Mucosa of rectum (tissue), 2 donors: ENCODE measurements at regions not wholly inside any gene's neighbourhood (a gene's known extent, or its start where the extent isn't known, plus 50 kb on each side); places are given as distances from the start of the nearest gene placed in this dataset.

Experiments
- H3K27ac ChIP-seq, 2 donors: one replicate each; pipeline ENCODE4 v1.7.0; 2013; ENCODE audit warnings: inconsistent platforms in 2 of 2, low read depth in 2 of 2, low read length in 2 of 2
- H3K27me3 ChIP-seq, 2 donors: one replicate each; pipeline ENCODE4 v1.7.0; 2013; ENCODE audit warnings: low read length in 2 of 2; ENCODE audit not compliant: control insufficient read depth in 2 of 2, insufficient read depth in 2 of 2
- H3K36me3 ChIP-seq, 2 donors: one replicate each; pipeline ENCODE4 v1.7.0; 2013; ENCODE audit warnings: low read length in 2 of 2; ENCODE audit not compliant: control insufficient read depth in 2 of 2, insufficient read depth in 2 of 2
- H3K4me1 ChIP-seq, 2 donors: one replicate each; pipeline ENCODE4 v1.7.0; 2013; ENCODE audit warnings: low read length in 2 of 2, mild to moderate bottlenecking in 1 of 2; ENCODE audit not compliant: control insufficient read depth in 2 of 2, insufficient read depth in 2 of 2
- H3K4me3 ChIP-seq, 2 donors: one replicate each; pipeline ENCODE4 v1.7.0; 2013; ENCODE audit warnings: low read length in 2 of 2
- H3K9ac ChIP-seq, 2 donors: one replicate each; pipeline ENCODE4 v1.7.0; 2013; ENCODE audit warnings: low read length in 2 of 2, low read depth in 1 of 2, mild to moderate bottlenecking in 1 of 2
- H3K9me3 ChIP-seq, 2 donors: one replicate each; pipeline ENCODE4 v1.7.0; 2013; ENCODE audit warnings: low read length in 2 of 2; ENCODE audit not compliant: control insufficient read depth in 2 of 2
- donor health status: healthy.
- donor health status: Normal muscosa, but diverticular disease.

DNA sequence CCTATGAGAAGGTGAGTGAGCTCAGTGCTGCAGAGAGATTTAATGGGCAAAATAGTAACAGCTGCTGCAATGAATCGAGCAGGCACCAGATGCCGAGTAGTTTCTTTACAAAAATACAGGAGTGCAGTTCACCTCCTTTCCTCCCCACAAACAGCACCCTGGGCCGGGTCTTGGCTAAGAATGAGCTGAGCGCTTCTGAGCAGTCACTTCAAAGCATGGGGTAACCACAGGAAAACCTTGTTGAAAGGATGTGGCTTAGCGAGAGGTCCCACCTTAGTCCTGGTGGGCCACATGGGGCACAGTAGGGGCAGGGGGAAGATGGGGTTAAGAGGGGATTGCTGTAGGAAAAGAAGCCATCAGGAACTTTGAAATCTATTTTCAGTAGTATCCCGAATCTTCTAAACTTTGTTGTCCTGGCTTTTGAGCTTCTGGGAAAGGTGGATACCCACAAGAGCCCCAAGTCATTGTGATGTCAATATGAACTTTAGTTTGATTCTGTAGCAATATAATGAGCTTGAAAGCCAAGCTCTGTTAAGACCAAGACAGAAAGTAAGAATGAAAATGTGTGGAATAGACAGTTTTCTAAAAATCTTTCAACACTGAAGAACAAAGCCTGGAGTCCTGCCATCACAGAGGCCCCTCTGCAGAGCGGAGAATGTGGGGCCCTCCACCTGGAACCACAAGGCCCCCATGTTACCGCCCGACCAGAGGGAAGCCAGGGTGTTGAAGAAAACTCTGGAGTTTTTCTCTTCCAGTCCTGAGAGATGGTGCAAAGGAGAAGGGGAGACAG, 101.0 kb upstream of the ZNF236 start:
- Histone ChIP-seq H3K27me3 (no peaks in the 10 kb centered on the region), H3K4me1 (no peaks in the 10 kb centered on the region), H3K9me3 (no peaks in the 10 kb centered on the region), H3K9ac (no peak overlapping the region), H3K27ac (no peak overlapping the region), H3K4me3 (no peak overlapping the region), H3K36me3 (no peaks in the 10 kb centered on the region)

DNA sequence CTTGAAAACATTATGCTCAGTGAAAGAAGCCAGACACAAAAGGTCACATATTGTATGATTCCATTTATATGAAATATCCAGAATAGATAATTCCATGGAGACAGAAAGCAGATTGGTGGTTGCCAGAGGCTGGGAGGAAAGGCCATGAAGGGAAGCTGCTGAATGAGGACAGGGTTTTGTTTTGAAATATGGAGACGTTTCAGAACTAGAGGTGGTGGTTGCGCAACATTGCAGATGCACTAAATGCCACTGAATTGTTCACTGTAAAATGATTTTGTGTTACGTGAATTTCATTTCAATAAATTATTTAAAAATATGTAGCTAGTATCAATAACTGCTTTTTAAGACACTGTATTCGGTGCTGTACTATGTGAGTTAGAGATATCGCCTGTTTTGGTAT, 101.7 kb upstream of the ZNF236 start:
- Histone ChIP-seq H3K9ac (no peak overlapping the region), H3K27ac (no peak overlapping the region), H3K36me3 (no peaks in the 10 kb centered on the region), H3K9me3 (no peaks in the 10 kb centered on the region), H3K4me1 (no peaks in the 10 kb centered on the region), H3K4me3 (no peak overlapping the region), H3K27me3 (no peaks in the 10 kb centered on the region)

DNA sequence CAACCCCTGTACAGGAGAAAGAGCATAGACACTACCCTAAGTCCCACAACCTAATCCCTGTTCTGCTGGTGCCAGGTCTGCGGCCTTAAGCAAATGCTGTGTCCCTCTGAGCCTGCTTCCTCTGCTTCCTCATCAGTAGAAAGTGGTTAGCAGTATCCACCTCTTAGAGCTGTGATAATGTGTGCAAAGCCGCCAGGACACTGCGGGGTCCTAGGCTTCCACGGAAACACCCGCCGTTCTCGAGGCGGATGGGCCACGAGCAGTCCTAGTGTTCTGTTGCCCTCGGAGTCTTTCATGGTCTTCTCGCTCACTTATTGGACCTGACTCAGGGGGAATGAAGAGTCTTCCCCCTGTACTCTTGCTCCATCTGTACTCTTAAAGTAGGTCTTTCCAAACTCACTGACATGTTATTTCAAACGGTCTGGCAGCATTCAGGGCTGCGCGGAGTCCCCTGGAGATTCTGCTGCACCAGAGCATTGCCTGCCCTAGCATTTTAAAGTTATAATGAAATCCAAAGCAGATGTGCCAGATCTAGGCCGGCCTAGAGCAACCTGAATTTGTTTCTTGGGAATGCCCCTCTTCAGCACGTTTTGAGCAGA, 107.2 kb upstream of the ZNF236 start:
- H3K27me3 ChIP-seq: no peaks in the 10 kb centered on the region
- H3K27ac ChIP-seq: no peak overlapping the region
- H3K4me3 ChIP-seq: no peak overlapping the region
- no peaks in the 10 kb centered on the region for H3K9me3 ChIP-seq
- no peaks in the 10 kb centered on the region for H3K4me1 ChIP-seq
- H3K36me3 ChIP-seq: no peaks in the 10 kb centered on the region
- no peak overlapping the region for H3K9ac ChIP-seq

DNA sequence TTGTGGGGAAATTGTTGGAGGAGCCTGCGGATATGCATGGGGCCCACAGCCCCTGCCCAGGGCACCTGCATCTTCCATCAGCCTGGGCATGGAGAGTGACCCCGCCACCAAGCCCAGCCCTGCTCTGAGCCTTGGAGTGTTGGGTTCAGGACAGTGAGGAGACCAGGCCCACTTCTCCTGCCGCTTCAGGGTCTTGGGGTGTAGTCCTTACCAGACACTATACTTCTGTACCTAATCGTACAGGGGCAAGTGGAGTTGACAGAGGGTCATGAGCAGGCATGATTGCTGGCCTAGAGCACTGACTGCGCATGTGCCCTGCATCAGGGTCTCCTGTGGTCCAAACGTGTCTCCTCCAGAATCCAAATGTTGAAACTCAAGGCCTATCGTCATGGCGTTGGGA, 108.9 kb upstream of the ZNF236 start:
- H3K9me3 ChIP-seq: no peaks in the 10 kb centered on the region
- H3K36me3 ChIP-seq: no peaks in the 10 kb centered on the region
- H3K9ac ChIP-seq: no peak overlapping the region
- H3K4me1 ChIP-seq: no peaks in the 10 kb centered on the region
- no peak overlapping the region for H3K27ac ChIP-seq
- H3K4me3 ChIP-seq: no peak overlapping the region
- H3K27me3 ChIP-seq: no peaks in the 10 kb centered on the region

DNA sequence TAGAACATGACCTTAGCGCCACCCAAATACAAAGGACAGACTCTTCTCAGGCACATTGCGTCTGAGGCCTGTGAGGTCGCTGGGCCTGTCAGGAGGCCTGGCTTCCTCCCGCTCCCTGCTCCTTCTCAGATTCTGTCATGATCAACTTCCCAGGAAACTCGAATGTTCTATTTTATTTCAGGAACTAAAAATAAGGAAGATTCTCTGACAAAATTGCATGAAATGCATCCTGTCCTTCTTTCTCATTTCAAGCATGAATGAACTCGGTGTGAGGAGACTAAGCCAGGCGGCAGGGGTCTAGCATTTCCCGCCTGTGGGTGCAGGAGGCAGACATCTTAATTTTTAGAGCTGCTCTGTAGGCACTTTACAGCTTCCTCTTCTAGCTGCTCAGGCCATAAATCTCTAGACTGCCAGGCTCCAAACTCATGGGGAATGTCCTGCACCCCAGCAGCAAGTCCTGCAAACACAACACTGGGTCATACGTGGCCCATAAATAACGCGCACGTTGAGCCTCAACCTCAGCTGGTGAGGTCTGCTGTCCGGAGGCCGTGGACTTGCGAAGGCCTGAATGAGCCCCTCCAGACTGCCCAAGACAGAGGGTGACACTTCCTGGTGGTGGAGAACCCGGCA, 109.7 kb upstream of the ZNF236 start:
- H3K27me3 ChIP-seq: no peaks in the 10 kb centered on the region
- H3K36me3 ChIP-seq: no peaks in the 10 kb centered on the region
- H3K4me3 ChIP-seq: no peak overlapping the region
- no peak overlapping the region for H3K27ac ChIP-seq
- no peaks in the 10 kb centered on the region for H3K9me3 ChIP-seq
- H3K9ac ChIP-seq: no peak overlapping the region
- no peaks in the 10 kb centered on the region for H3K4me1 ChIP-seq

DNA sequence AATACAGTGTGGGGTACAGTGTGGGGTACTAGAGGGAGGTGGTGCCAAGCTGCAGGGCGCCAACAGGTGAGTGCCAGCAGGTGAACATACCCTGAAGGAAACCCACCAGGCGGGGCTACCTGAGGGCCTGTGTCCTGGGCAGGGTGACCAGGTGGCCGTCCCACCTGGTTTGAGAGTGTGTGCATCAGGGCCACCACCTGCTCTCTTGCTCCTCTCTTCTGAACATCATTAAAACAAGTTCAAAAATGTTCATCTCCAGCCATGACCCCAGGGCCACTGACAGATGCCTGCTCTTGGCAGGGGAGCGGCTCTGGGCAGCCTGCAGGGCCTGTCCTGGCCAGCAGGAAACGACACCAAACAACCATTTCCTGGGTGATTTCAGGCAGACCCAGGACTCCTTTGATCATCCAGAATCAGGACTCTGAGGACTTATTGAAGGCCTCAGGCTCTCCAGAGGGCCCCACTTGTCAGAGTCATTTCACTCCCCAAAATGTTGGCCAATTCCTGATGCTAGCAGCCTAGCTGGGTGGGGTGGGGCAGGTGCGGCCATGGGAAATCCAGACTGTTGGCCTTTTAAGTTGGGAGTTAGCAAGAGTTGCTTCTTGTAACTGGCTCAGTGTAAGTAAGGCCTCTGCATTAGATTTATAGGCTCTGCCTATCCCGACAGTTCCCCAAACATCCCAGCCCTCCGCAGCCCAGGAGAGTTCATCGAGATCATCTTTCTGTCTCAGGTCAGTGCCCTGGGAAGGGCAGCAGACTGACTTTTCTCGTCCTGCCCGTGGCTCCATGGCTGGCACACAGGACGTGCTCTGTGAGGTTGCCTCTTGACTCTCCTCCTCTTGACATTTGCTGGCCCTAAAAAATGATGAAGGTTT, 111.5 kb upstream of the ZNF236 start:
- no peaks in the 10 kb centered on the region for H3K36me3 ChIP-seq
- H3K27me3 ChIP-seq: no peaks in the 10 kb centered on the region
- H3K4me1 ChIP-seq: no peaks in the 10 kb centered on the region
- H3K4me3 ChIP-seq: no peak overlapping the region
- H3K27ac ChIP-seq: no peak overlapping the region
- H3K9me3 ChIP-seq: no peaks in the 10 kb centered on the region
- no peak overlapping the region for H3K9ac ChIP-seq

DNA sequence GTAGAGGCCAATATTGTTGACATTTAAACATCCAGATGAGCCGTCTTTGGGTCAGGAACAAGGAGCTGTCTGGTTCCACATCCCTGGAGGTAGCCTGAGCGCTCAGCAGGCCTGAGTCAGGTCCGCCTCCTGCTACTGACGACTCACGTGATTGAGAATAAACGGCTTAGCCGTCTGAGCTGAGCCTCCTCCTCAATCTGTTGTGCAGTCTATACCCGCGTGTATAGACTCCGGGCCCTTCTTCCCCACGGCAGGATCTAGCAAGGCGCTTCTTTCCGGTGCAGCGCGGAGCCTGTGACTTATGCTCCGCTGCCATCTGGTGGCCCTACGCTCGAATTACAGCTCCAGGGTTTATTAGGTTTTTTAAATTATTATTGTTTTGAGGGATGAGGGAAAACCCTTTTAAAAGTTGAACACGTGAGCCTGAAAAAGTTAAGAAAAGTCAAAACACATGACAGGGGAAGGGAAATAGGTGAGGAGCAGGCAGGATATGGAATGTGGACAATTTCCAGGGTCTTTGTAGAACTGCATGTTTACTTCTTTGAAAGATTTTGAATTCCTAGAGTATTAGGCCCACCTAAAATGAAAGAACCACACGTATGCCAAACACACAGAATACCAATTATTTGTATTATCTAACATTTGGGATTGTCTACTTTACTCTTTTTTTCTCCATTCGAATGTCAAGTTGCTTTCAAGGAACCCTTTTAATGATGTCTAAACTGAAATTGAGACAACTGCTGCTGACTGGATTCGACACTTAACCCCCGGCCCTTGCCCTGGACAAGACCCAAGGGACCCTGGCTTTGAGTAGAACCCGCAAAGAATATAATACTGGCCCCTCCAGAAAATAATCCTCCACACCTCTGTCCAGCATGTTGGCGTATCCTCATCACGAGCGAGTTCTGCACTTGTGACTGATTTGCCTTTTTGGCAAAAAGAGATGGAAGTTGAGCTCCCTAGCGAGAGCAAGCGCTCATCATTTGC, 112.4 kb upstream of the ZNF236 start:
- no peak overlapping the region for H3K27ac ChIP-seq
- H3K9ac ChIP-seq: no peak overlapping the region
- no peaks in the 10 kb centered on the region for H3K27me3 ChIP-seq
- H3K36me3 ChIP-seq: no peaks in the 10 kb centered on the region
- no peaks in the 10 kb centered on the region for H3K4me1 ChIP-seq
- no peaks in the 10 kb centered on the region for H3K9me3 ChIP-seq
- H3K4me3 ChIP-seq: peak overlapping the region in 1 of 2 donors; percentile 5

DNA sequence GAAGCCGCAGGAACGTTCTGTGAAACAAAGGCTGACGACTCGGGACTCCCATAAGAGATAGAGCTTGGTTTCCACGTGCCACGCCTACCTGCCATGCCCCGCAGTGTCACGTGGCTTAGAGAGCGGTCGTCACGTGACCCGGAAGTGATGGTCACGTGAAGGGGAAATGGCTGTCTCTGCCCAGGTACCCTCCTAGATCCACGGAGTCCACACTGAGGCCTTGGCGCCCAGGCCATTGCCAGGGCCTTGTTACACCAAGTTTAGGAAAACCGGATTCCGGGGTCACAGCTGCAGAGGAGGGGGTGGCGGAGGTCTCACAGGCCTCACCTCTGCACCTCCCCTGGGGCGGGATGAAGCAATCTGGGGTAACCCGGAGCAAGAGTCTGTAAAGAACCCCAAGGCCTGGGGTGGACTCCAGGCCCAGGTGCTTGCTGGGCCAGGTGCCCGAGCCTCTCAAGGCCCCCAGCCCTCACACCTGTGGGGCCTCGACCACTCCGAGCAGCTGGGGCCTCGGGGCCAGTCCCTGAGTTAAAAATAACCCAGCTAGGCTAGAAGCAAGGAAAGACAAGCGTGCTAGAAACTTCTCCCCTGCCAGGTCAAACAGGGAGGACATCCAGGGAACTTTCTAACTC, 113.5 kb upstream of the ZNF236 start:
- H3K9ac ChIP-seq: no peak overlapping the region
- H3K4me3 ChIP-seq: no peak overlapping the region
- H3K27me3 ChIP-seq: no peaks in the 10 kb centered on the region
- no peaks in the 10 kb centered on the region for H3K9me3 ChIP-seq
- no peaks in the 10 kb centered on the region for H3K36me3 ChIP-seq
- no peaks in the 10 kb centered on the region for H3K4me1 ChIP-seq
- H3K27ac ChIP-seq: no peak overlapping the region
